Spleen (tissue), 7 donors: ENCODE measurements at regions not wholly inside any gene's neighbourhood (a gene's known extent, or its start where the extent isn't known, plus 50 kb on each side); places are given as distances from the start of the nearest gene placed in this dataset.

Experiments used
- POLR2A ChIP-seq, 3 donors: fragments of 450-650 bp; IDR thresholded peaks; one replicate each; pipeline ENCODE4 v1.5.1; 2017; ENCODE audit warnings: antibody characterized with exemption in 3 of 3, mild to moderate bottlenecking in 1 of 3
- TF ChIP-seq, protein P1 (sequence below), 11 experiments: fragments of 200-600 bp in 7 of 11; fragments of 450-650 bp in 4 of 11; sonication (generic) in 4 of 11; IDR thresholded peaks in 8 of 11; conservative IDR thresholded peaks in 3 of 11; 1 replicate in 7 of 11; 2 replicates in 4 of 11; pipeline versions ENCODE4 v1.4.0 to v1.8.0; 2016 to 2021; ENCODE audit warnings: antibody characterized with exemption in 11 of 11, inconsistent platforms in 4 of 11, mild to moderate bottlenecking in 1 of 11
- donor health status: DM: no; HTN: no; CAD: no; lungs with moderate emphysema.
- donor health status: DM: no; HTN: no; CAD: no.
- donor health status: DM: no; HTN: no; CAD: no.

DNA sequence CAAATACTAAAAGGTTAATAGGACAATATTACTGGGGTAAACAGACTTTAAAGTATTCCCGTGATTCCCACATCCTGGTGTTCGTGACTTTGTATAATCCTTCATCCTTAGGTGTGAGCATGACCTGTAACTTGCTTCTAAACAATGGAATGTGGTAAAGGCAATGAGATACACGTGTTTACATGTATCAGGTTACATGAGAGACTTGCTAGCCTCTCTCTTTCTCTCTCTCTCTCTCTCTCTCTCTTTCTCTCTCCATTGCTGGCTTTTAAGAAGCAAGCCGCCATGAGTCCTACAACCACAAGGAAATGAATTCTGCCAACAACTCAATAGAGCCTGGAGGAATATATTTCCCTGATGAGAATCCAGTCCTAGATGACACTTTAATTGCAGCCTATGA is 83.9 kb upstream of the LGSN start:
- TF ChIP-seq, protein P1, sequence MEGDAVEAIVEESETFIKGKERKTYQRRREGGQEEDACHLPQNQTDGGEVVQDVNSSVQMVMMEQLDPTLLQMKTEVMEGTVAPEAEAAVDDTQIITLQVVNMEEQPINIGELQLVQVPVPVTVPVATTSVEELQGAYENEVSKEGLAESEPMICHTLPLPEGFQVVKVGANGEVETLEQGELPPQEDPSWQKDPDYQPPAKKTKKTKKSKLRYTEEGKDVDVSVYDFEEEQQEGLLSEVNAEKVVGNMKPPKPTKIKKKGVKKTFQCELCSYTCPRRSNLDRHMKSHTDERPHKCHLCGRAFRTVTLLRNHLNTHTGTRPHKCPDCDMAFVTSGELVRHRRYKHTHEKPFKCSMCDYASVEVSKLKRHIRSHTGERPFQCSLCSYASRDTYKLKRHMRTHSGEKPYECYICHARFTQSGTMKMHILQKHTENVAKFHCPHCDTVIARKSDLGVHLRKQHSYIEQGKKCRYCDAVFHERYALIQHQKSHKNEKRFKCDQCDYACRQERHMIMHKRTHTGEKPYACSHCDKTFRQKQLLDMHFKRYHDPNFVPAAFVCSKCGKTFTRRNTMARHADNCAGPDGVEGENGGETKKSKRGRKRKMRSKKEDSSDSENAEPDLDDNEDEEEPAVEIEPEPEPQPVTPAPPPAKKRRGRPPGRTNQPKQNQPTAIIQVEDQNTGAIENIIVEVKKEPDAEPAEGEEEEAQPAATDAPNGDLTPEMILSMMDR (IDR thresholded peaks at IDR 0.05 in 8 of 11, conservative IDR thresholded peaks at IDR 0.05 in 3 of 11): no peak
- no peak for TF ChIP-seq POLR2A (IDR thresholded peaks at IDR 0.05)
